AG09309 (cell line): ENCODE measurements at regions not wholly inside any gene's neighbourhood (a gene's known extent, or its start where the extent isn't known, plus 50 kb on each side); places are given as distances from the start of the nearest gene placed in this dataset.
A peak's percentile ranks its signal among the peaks of the same experiment; 100 is the strongest.

Experiments used
- DNase-seq: peaks from one replicate; pipeline ENCODE4 v3.0.0-alpha.2; 2010; ENCODE audit warnings: low read depth
- H3K4me3 ChIP-seq: 2 replicates; pipeline ENCODE4 v1.5.1; 2011; ENCODE audit warnings: mild to moderate bottlenecking, low read depth, low read length, moderate library complexity; ENCODE audit not compliant: control insufficient read depth
- TF ChIP-seq, protein P1 (sequence below): IDR thresholded peaks from 2 replicates; pipeline ENCODE4 v1.5.1; 2011; ENCODE audit warnings: mild to moderate bottlenecking, low read depth, low read length, inconsistent platforms; ENCODE audit not compliant: insufficient read depth, control insufficient read depth; ENCODE audit errors: missing control alignments

DNA sequence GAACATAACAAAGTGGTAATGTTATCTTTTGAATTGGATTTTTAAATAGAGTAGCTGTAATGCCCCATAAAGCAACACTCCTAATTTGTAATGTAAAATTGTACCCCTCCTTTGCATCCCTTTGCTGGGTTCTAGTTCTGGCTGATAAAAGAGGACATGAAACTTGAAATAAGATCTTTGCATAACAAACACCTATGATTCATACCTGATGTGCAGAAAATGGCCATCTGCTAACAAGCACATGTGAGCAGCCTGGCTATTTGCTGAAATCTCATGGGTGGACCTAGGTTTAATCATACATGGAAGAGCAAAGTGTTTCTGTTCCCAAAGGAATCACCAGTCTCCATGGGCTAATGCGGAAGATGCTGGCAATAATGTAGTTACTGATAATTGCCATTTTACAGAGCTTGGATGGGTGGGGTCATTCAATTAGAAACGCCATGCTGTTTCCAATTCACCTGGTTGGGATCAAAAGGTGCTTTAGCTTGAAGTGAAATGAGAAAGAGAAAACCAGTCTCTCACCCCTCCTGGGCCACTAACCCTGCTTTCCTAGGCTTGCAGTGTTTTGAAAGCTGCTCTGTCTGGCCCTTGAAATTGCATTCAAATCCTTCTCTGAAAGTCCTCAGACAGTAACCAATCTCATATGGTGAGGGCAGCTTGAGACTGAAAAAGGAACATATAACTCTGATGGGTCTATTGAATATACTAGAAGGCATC lies 585.1 kb downstream of the TLE4 start:
- TF ChIP-seq, protein P1, sequence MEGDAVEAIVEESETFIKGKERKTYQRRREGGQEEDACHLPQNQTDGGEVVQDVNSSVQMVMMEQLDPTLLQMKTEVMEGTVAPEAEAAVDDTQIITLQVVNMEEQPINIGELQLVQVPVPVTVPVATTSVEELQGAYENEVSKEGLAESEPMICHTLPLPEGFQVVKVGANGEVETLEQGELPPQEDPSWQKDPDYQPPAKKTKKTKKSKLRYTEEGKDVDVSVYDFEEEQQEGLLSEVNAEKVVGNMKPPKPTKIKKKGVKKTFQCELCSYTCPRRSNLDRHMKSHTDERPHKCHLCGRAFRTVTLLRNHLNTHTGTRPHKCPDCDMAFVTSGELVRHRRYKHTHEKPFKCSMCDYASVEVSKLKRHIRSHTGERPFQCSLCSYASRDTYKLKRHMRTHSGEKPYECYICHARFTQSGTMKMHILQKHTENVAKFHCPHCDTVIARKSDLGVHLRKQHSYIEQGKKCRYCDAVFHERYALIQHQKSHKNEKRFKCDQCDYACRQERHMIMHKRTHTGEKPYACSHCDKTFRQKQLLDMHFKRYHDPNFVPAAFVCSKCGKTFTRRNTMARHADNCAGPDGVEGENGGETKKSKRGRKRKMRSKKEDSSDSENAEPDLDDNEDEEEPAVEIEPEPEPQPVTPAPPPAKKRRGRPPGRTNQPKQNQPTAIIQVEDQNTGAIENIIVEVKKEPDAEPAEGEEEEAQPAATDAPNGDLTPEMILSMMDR = no peak
- H3K4me3 ChIP-seq = no peak overlapping the region
- DNase-seq = no peak

DNA sequence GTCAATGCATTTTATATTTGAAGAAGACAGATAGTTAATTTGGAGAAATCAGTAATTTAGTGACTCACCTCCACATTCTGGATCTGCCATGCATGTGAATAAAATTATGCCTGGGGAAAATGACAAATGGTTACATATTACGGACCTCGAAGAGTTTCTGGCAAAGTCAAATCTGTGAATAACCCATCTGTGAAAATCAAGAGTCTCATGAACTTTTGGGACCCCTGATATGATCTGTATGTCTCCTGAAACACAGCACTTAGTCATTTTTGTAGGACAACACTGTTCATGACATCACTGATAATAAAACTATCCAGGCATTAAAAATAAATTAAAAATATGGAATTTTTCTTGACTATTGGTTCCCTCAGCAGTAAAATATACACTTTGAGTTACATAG lies 584.5 kb downstream of the TLE4 start:
- DNase-seq = no peak
- TF ChIP-seq, protein P1 = no peak
- H3K4me3 ChIP-seq = no peak overlapping the region

DNA sequence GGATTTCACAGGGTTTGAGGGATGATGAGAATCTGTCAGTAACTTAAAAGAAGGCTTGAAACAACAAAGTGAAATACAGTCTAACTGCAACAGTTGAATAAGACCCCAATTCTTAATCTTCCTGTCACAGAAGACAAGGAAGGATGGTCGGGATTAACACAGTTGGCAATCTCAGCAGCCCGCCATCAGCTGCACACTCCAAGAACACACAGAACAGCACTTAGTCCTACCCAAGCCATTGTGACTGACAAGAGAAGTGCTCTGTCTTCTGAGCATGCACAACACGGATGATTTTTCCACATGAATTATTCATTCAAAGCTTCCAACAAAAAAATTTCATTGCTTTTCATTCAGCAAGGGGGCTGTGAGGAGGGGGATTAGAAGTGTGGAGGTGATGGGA lies 576.1 kb downstream of the TLE4 start:
- DNase-seq = no peak
- no peak overlapping the region for H3K4me3 ChIP-seq
- TF ChIP-seq, protein P1 = no peak

DNA sequence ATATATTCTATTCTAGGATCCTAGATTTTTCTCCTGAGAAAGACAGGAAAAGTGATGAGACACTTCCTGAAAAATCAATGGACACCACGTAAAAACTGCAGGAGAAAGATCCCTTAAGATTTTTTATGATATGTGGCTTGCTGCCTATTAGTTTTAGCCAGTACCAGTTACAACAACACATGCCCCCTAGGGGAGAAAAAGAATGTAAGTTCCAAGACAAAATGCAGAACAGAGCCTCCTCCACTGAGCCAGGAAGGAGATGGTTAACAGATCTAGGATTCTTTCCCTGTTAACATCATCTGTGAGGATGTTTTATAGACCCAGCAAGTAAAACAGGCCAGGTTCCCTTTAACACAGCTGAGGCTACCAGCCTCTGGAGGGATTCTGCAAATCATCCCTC lies 574.7 kb downstream of the TLE4 start:
- H3K4me3 ChIP-seq = no peak overlapping the region
- TF ChIP-seq, protein P1 = peak; percentile 41
- no peak for DNase-seq

DNA sequence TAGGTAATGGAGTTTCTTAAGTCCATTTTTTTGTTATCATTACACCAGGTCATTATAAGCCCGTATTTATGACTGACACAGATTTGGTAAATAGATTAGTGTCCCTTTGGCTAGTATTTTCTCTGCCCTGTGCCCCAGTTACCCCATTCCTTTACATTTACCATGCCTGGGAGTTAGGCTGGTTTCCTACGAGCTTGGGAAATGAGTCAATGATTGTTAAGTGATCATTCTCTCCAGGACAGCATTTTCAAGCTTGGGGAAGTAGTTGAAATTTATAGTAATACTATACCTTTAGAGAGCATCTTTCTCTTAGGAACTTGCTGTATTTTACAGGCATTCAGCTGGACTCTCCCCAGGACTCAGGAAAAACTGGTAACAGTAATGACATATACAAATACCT lies 573.1 kb downstream of the TLE4 start:
- H3K4me3 ChIP-seq = no peak overlapping the region
- TF ChIP-seq, protein P1 = no peak
- DNase-seq = no peak

DNA sequence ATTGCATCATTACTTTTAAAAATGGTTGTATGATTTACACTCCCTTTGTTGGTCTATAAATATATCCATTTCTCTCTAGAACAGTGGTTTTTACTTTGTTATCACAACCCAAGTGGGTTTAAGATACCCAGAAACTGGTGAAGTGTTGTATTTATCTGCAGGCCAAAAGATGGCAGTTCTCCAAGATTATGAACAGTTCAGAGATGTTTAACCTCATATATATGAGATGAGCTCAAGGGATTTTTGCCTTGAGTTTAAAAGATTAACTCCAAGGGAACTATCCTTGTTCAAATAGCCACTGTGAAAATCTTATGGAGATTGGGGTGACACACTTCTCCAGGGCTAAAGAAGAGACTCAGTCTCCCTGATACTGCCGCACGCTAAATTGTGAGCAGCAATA lies 572.6 kb downstream of the TLE4 start:
- DNase-seq = no peak
- TF ChIP-seq, protein P1 = no peak
- no peak overlapping the region for H3K4me3 ChIP-seq

DNA sequence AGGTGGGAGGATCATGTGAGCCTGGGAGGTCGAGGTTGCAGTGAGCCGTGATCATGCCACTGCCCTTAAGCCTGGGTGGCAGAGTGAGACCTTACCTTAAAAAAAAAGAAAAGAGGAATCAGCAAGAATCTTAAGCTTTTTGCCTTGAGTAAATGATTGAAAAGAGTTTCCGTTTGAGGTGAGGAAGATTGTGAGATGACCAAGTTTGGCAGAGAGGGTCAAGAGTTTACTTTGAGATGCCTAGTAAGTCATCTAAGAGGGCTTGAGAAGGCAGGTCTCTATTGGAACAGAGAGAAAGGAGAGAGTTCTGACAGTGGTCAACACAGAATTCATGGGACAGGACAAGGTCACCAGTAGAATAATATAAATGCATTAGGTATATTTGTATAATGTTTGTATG lies 572.1 kb downstream of the TLE4 start:
- TF ChIP-seq, protein P1 = no peak
- DNase-seq = no peak
- no peak overlapping the region for H3K4me3 ChIP-seq
